GM19193 (cell line): ENCODE measurements at regions not wholly inside any gene's neighbourhood (a gene's known extent, or its start where the extent isn't known, plus 50 kb on each side); places are given as distances from the start of the nearest gene placed in this dataset.

Source experiments
- POLR2A ChIP-seq: IDR thresholded peaks from 4 replicates; pipeline ENCODE4 v1.6.1; 2011; ENCODE audit not compliant: insufficient read depth, insufficient read length; ENCODE audit errors: extremely low read depth

GRCh38 chr6:113104541-113104940 is 752.6 kb upstream of the MARCKS start:
- TF ChIP-seq POLR2A: no peak

GRCh38 chr6:113104951-113105350 is 752.2 kb upstream of the MARCKS start:
- TF ChIP-seq POLR2A: no peak

- no peak for TF ChIP-seq POLR2A
Observed at GRCh38 chr6:113110211-113110610, 746.9 kb upstream of the MARCKS start.

- TF ChIP-seq POLR2A: no peak
Observed at GRCh38 chr6:113111550-113111949, 745.6 kb upstream of the MARCKS start.

- TF ChIP-seq POLR2A: no peak
Observed at GRCh38 chr6:113112086-113112485, 745.1 kb upstream of the MARCKS start.

- TF ChIP-seq POLR2A: no peak
Observed at GRCh38 chr6:113115196-113115595, 741.9 kb upstream of the MARCKS start.

- TF ChIP-seq POLR2A: no peak
Observed at GRCh38 chr6:113120224-113120581, 736.9 kb upstream of the MARCKS start.

GRCh38 chr6:113120582-113121285 is 736.4 kb upstream of the MARCKS start:
- TF ChIP-seq POLR2A: no peak

- TF ChIP-seq POLR2A: no peak
Observed at GRCh38 chr6:113121571-113121970, 735.6 kb upstream of the MARCKS start.

- TF ChIP-seq POLR2A: no peak
Observed at GRCh38 chr6:113122060-113122459, 735.1 kb upstream of the MARCKS start.

- TF ChIP-seq POLR2A: no peak
Observed at GRCh38 chr6:113125626-113126025, 731.5 kb upstream of the MARCKS start.

- TF ChIP-seq POLR2A: no peak
Observed at GRCh38 chr6:113127786-113128419, 729.2 kb upstream of the MARCKS start.

- no peak for TF ChIP-seq POLR2A
Observed at GRCh38 chr6:113128661-113129060, 728.5 kb upstream of the MARCKS start.

GRCh38 chr6:113129991-113130390 is 727.2 kb upstream of the MARCKS start:
- no peak for TF ChIP-seq POLR2A

GRCh38 chr6:113137426-113137825 is 719.7 kb upstream of the MARCKS start:
- TF ChIP-seq POLR2A: no peak

GRCh38 chr6:113140721-113141120 is 716.4 kb upstream of the MARCKS start:
- no peak for TF ChIP-seq POLR2A
